Astrocyte of the spinal cord (primary cell): ENCODE measurements at regions not wholly inside any gene's neighbourhood (a gene's known extent, or its start where the extent isn't known, plus 50 kb on each side); places are given as distances from the start of the nearest gene placed in this dataset.
"Not testable (repeated sequence)": the region's sequence is repeated elsewhere in the genome, so short reads cannot be mapped to it uniquely, and the experiment has no call there.

Experiments used
- DNase-seq: peaks from one replicate; pipeline ENCODE4 v3.0.0; 2011; ENCODE audit warnings: low read depth, low spot score
- H3K4me3 ChIP-seq: 2 replicates; pipeline ENCODE4 v1.5.1; 2011; ENCODE audit warnings: low read depth, mild to moderate bottlenecking, low read length, moderate library complexity
- in situ Hi-C: cut with HindIII; loops from 2 replicates; pipeline ENCODE4 v1.10.0; 2017; ENCODE audit warnings: low sequenced_read_pairs
- TF ChIP-seq, protein P1 (sequence below): IDR thresholded peaks from 2 replicates; pipeline ENCODE4 v1.5.1; 2012; ENCODE audit warnings: low read depth, mild to moderate bottlenecking, low read length, inconsistent platforms

DNA sequence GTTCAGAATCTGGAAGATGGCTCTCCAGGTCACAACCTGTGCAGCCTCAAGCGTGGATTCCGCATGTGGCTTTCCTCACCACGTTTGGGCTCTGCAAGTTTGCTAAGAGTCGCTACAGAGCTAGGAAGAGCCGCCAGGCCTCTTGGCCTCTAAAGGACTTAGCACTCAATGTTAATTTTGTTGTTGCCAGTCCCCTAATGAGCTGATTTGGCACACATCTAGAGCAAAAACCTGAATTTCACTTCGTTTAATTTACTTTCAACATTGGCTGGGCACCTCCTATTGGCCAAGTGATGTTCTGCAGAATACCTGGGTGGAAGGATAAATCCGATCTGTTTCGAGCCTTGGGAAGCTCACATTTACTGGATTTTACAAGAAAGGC is 65.8 kb upstream of the UNC5A start:
- H3K4me3 ChIP-seq = no peak overlapping the region
- TF ChIP-seq, protein P1, sequence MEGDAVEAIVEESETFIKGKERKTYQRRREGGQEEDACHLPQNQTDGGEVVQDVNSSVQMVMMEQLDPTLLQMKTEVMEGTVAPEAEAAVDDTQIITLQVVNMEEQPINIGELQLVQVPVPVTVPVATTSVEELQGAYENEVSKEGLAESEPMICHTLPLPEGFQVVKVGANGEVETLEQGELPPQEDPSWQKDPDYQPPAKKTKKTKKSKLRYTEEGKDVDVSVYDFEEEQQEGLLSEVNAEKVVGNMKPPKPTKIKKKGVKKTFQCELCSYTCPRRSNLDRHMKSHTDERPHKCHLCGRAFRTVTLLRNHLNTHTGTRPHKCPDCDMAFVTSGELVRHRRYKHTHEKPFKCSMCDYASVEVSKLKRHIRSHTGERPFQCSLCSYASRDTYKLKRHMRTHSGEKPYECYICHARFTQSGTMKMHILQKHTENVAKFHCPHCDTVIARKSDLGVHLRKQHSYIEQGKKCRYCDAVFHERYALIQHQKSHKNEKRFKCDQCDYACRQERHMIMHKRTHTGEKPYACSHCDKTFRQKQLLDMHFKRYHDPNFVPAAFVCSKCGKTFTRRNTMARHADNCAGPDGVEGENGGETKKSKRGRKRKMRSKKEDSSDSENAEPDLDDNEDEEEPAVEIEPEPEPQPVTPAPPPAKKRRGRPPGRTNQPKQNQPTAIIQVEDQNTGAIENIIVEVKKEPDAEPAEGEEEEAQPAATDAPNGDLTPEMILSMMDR = peak; percentile 46
- DNase-seq = no peak
- in situ Hi-C loops = no loop called here

DNA sequence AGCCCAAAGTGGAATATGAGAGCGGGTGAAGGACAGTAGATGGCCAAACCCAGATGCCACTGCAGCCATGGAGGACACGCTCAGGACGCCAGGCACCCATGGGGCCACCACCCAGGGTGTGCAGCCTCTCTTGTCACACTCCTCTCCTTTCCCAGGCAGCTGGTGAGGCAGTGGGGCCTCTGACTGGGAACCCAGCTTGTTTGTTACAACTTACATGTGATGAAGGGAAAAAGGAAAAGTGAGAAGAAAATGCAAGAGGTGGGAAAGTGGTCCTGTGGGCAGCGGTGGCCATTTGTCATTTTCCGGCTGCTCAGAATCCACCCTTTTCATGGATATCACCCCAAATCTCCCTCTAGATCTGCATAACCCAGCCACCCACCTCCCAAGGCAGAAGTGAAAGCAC is 62.7 kb upstream of the UNC5A start:
- in situ Hi-C loops = no loop called here
- TF ChIP-seq, protein P1 = no peak
- DNase-seq = no peak
- H3K4me3 ChIP-seq = no peak overlapping the region

DNA sequence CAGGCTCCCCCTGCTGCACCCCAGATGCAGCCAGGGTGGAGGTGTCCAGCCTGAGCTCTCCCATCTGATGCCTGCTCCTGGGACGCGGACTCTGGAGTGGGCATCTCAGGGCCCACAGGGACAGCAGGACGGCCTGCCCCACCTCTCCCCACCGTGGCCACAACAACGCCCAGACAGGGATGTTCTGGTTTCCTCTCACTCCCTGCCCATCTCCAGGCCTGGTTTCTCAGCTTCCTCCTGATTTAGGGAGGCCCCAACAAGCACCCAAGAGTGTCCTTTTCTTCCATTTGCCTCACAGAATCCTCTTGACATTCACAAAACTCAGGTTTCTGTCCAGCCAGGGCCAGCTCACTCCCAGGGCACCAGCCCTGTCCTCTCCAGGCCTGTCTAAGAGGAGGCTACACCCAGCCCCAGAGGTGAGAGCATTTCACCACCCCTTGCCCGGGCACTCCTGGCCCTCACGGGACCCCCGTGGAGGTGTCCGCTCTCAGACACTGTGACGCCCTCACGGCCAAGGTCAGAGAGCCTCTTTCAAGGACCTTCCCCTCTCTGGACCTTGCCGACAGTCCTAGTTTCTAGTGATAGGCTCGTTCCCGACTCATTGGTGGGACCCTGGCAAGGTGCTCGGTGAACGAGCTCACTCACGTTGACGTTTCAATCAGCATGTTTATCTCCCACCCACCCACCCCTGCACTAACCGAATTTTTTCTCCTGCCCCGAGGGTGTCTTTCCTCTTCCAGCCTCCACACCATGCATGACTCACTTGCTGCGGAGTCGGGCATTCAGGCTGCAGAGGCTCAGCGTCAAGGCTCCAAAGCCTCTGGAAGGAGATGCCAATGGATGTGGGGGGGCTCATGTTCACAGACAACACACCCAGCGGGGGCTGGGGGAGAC is 62.0 kb upstream of the UNC5A start:
- no peak for DNase-seq
- in situ Hi-C loops = no loop called here
- TF ChIP-seq, protein P1 = no peak
- H3K4me3 ChIP-seq = no peak overlapping the region

DNA sequence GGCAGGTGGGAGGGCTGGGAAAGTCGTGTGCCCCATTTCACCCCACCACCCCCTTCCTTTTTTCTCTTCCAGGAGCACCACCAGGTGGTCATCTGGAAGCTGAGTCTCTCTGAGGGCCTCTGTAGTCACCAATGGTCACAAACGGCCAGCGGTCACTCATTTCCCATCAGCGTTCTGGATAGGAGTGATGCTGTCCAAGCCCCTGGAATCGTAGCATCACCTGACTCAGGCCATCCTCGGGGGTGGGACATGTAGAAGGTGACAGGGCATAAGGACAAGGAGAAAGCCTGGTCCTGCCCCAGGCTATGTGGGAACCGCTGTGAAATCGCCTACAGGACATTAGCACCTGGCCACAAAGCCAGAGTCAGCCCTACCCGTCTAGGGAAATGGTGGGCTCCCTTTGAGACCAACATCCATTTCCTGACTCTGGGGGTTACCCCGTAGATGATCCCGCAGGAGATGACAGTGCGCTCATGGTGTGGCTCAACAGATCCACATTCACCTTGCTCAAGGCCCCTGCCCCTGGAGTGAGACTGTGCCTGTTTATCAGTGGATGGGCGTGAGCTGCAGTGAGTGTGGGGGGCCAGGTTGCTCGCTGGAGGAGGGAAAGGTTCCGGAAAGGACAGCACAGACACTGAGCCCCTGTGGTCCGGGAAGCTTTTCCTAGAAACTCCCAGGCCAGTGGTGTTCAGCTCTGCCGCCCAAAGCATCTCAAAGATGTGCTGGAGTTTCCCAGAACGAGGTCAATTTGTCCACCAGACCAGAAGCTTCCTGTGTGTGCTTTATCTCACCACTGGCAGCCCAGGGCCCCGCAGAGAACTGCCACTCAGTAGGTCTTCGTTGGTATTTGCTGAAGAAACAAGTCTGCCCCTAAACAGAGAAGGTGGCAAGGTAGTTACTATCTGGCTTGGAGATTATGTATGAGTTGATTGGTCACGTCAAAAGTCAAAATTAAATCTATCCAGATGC is 61.1 kb upstream of the UNC5A start:
- TF ChIP-seq, protein P1 = no peak
- in situ Hi-C loops = no loop called here
- H3K4me3 ChIP-seq = no peak overlapping the region
- no peak for DNase-seq

DNA sequence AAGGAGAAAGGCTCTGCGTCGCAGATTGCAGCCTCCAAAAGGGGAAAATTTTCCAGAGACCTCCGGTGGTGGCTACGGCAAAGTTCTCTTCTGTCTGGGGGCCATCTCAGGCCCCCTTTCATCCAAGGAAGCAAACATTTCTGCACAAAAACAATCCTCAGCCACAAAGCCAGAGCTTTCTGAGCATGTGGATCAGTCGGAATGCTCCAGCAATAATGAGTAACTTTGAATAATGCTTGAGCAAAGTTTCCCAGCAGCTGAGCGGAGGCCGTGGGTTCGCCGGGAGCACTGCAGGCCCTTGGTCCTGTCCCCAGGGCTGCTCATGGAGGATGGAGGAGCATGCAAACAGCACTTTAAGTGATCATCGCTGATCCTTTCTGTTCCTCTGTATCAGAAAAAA is 60.2 kb upstream of the UNC5A start:
- in situ Hi-C loops = no loop called here
- TF ChIP-seq, protein P1 = no peak

DNA sequence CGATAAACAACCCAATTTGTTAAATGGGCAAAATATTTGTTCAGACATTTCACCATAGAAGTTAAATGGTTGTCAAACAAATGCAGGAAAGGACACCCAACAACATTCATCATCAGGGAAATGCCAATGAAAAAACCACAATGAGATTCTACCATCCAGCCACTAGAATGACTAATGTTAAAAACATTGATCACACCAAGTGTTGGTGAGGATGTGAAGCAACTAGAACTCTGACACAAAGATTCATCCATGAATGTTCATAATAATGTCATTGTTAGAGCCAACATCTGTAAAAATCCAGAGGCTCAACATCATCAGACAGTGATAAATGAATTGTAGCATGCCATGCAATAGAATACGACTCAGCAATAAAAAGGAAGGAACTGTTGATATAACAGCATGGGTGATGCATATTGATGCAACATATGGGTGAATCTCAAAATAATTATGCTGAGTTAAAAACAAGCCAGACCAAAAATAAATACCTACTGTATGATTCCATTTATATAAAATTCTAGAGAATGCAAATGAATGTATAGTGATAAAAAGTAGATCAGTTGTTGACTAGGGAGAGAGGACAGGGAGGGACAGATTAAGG is 55.9 kb upstream of the UNC5A start:
- TF ChIP-seq, protein P1 = no peak
- in situ Hi-C loops = no loop called here
- DNase-seq = no peak
- no peak overlapping the region for H3K4me3 ChIP-seq

More for the DNA sequence above, 60.2 kb upstream of the UNC5A start:
- DNase-seq = no peak
- H3K4me3 ChIP-seq = no peak overlapping the region

DNA sequence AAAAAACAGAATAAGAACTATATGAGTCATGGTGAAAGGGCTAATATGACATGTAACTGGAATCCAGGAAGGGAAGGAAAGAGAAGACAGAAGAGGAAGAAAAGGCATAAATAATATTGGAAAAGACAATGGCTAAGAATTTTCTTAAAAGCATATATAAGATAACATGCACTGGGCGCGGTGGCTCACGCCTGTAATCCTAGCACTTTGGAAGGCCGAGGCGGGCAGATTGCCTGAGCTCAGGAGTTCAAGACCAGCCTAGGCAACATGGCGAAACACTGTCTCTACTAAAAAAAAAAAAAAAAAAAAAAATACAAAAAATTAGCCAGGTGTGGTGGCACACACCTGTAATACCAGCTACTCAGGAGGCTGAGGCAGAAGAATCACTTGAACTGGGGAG is 54.8 kb upstream of the UNC5A start:
- DNase-seq, in situ Hi-C loops, H3K4me3 ChIP-seq: not testable (repeated sequence)

DNA sequence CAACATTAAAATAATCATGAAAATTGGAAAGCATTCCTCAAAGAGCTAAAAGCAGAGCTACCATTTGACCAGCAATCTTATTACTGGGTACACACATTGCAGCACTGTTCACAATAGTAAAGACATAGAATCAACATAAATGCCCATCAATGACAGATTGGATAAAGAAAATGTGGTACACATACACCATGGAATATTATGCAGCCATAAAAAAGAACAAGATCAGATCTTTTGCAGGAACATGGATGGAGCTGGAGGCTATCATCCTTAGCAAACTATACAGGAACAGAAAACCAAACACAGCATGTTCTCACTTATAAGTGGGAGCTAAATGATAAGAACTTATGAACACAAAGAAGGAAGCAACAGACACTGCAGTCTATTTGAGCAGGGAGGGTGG is 52.8 kb upstream of the UNC5A start:
- DNase-seq, in situ Hi-C loops, H3K4me3 ChIP-seq: not testable (repeated sequence)
